Endothelial cell of hepatic sinusoid (primary cell): ENCODE measurements at regions not wholly inside any gene's neighbourhood (a gene's known extent, or its start where the extent isn't known, plus 50 kb on each side); places are given as distances from the start of the nearest gene placed in this dataset.

Source experiments
- in situ Hi-C: cut with HindIII; loops from 2 replicates; pipeline ENCODE4 v1.10.0; 2017; ENCODE audit warnings: low sequenced_read_pairs

DNA sequence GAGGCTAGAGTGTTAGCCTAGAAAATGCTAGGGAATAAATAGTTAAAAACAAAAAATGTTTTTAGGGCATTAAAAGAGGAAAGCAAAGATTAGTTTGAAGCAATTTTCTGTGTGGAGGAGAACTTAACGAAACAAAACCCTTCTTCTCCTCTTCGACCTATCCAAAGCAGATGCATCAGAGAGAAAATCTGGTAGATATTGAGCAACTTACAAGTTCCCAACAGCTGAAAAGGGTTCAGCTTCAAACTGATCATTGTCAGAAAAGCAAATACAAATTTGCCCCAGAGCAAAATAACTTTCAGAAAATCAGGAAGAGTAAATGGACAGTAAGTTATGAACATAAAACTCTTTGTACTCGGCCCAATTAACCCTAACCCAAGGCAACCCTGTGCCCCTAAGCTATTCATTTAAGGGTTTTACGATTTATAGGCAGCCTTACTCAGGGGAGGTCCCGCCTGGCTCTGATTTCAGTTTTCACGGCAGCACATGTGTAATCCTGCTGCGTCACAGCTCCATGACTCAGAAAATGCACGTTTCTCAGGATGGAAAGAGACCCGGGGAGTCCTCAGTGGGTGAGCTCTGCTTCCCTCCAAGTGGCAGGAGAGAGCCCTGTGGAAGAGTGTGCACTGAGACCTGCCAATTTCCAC lies 405.7 kb upstream of the SALL1 start:
- in situ Hi-C loops, result no loop called here

GRCh38 chr16:51553910-51554309 lies 402.8 kb upstream of the SALL1 start:
- in situ Hi-C loops, result no loop called here

GRCh38 chr16:51553314-51553713 lies 402.2 kb upstream of the SALL1 start:
- in situ Hi-C loops, result no loop called here

- in situ Hi-C loops, result no loop called here
Observed at GRCh38 chr16:51550800-51551347, 399.8 kb upstream of the SALL1 start.

DNA sequence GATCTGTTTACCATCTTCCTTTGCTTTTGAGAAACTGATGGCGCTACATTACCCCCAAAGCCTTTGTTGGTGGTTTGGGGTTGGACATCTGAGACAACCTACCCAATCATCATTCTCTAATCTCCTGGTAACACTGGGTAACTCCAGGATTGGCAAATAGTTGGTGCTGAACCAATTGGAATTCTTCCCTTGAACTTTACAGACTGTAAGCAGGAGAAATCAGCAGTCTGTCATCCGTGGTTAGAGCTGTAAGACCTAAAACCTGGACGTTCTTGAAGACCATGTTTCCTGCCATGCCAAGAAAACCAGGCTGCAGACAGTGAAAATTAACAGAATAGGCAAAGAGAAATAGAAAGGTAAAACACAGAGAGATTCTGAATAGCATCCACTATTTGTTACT lies 398.8 kb upstream of the SALL1 start:
- in situ Hi-C loops, result no loop called here

DNA sequence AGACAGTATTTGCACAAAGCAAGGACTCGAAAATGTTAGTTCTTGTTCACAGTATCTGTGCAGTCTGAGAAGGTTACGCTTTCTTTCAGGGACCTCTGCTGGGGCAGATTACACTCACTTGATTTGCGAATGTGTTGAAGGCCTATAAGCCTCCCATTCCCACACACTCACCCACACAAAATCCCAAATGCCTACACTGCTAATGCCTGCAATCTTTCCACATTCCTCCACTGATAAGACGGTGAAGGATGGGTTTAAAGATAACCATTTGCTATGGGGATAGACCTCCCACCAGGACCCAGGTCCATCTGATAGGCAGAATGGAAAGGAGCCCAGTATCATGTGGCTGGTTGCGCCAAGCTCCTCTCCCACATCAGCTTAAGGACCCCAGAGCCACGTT lies 394.9 kb upstream of the SALL1 start:
- in situ Hi-C loops, result no loop called here

- in situ Hi-C loops, result no loop called here
Observed at GRCh38 chr16:51544851-51545467, 393.9 kb upstream of the SALL1 start.

DNA sequence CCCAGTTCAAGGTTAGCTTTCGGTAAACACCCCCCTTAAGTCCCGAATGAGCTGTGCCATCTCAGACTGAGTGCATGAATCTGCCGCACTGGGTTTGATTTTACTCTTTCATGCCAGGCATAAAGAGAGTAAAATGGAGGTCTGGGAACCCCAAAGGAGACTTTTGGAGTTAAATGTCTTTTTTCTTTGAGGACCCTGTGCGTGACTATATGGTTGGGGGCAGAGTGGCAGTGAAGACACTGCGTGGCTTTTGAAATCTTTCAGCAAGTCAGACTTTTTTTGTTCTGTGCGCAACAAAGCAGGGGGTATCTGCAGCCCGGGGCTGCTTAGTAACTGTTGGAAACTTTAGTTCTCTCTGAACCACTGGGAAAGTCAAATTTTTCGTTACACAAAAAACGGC lies 392.9 kb upstream of the SALL1 start:
- in situ Hi-C loops, result no loop called here

DNA sequence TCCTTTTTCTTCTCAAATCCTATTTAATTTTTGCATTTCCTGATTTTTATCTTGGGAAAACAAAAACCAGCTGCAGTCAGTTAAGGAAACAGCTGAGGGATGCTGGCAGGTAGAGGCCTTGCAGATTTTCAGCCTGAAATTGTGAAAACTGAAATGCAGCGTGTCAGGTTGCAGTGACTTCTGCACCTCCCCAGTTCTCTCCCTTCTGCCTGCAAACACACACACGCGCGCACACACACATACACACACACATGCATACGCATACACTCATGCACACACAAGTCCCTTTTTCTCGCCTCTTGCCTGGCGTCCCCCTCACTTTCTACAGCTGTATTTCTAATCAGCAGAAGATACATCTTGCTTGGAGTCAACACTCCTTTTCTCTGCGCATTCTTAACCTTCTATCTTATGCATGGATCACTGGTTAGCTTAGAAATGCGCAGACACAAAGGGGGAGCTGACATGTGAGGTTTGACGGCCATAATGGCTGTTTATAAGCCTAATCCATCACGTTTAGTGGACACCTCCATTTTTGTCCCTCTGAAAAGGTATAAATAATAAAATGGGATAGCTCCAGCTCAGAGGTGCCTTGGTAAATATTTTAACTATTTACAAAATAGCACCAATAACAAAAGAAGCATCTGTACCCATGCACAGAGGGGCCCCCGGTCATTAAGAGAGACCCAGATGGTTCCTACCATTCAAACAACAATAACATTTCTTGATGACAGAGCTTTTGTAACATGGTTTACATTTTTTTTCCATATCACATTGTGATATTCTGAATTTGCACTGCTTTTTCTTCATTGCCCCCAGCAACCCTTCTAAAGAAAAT lies 392.1 kb upstream of the SALL1 start:
- in situ Hi-C loops, result no loop called here

GRCh38 chr16:51540259-51540658 lies 389.2 kb upstream of the SALL1 start:
- in situ Hi-C loops, result no loop called here

- in situ Hi-C loops, result no loop called here
Observed at GRCh38 chr16:51538707-51539498, 387.8 kb upstream of the SALL1 start.

DNA sequence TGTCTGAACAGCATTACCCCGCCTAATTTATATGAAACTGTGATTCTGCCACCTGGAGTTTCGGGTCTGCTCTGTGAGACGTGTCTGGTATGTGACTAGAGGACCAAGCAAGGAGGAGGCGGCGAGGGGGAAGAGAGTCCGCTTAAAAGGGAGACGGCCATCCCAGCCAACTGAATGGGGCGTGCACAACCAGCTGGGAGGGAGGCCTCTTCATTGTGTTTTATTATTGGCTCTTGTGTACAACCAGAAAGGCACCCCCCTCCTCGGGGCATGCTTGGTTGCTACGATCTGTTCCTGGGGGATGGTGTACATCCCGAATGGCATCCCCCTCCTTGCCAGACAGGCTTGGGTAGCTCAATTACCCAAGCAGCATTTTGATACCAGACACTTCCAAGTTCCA lies 384.5 kb upstream of the SALL1 start:
- in situ Hi-C loops, result no loop called here

- in situ Hi-C loops, result no loop called here
Observed at GRCh38 chr16:51532551-51532950, 381.5 kb upstream of the SALL1 start.

- in situ Hi-C loops, result no loop called here
Observed at GRCh38 chr16:51531271-51531670, 380.2 kb upstream of the SALL1 start.

DNA sequence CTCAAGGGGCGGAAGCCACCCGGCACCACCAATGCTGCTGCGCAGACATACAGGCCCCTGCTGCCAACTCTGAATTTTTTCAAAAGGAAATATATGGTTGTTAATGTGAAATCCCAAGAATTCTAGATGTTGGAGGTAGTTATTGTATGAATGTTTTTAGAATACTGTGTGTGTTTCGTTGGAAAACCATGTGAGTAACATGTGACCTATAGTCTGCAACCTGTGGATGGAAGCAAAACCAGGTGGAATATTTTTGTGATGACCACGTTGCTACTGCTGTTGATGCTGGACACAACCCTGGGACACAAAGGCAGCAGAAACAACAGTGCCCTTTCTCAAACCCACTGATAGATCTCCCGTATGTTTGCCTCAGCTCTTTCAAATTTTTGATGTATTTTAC lies 376.3 kb upstream of the SALL1 start:
- in situ Hi-C loops, result no loop called here

DNA sequence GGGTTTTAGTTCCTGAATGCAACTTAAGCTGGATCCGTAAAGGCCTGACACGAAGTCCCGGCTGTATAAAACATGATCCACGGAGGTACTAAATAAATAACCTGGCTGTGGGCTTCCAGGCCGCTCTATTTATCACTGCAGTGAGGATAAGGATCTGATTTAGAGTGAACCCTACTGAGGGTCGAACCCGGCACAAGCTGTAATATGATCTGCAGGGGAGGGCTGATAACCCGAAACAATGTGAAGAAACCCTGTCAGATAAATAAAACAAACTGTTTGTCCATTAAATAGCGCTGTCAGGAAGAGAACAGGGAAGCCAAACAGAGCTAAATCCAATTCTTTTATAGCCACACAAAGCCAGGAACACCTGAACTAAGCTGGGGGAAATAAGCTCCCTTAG lies 375.6 kb upstream of the SALL1 start:
- in situ Hi-C loops, result no loop called here

DNA sequence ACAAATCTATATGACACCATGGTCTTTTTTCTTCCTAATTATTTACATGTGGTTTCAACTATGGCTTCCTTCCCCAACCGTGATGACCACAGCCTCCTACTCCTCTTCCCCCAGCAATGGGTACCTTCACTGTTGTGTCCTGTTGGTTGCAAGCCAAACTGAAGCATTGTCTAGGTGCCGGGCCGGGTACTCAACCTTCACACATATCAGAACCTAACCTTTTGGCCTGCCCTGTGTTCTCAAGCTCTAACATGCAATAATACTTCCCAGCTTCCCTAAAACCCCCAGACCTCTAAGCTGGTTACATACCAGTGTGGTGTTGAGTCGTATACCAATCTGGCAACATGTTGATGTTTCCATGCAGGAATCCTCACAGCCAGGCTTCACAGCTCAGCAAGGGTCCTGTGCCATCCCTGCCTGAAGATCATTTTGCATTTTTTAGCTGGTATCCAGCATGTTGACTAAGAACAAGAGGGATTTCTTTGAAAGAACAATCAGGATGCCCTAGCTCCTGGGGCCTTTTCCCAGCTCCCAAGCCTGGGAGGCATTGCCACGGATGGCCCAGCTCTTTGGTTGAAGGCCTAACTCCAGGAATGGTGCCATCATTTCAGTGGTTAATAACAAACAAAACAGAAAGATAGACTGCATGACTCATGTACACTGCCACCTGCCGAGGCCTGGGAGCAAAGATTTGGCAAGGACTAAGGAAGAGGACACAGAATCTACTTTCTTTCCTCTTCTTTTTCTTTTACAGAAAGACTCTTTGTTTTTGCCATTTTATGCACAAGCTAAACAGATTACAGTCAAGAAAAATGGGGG lies 373.7 kb upstream of the SALL1 start:
- in situ Hi-C loops, result no loop called here

- in situ Hi-C loops, result no loop called here
Observed at GRCh38 chr16:51524070-51524469, 373.0 kb upstream of the SALL1 start.

- in situ Hi-C loops, result no loop called here
Observed at GRCh38 chr16:51523400-51523799, 372.3 kb upstream of the SALL1 start.

DNA sequence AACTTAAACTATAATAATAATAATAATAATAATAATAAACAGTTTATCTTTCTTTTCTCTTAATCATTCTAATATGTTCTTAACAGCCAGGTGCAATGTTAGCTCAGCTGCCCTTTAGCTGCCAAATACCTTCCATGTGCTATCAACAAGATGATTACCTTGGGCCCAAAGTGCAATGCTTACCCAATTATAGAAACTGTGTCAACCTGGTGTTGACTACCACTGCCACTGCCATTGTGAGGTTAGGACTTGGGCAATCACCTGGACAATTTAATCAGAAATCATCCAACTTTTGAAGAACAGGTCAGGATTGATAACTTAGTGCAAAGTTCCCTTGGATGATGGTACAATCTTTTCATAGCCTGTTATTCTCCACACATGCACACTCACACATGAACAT lies 371.8 kb upstream of the SALL1 start:
- in situ Hi-C loops, result no loop called here
